Hepatocyte (in vitro differentiated cells): ENCODE measurements at regions not wholly inside any gene's neighbourhood (a gene's known extent, or its start where the extent isn't known, plus 50 kb on each side); places are given as distances from the start of the nearest gene placed in this dataset.

ENCODE experiments used
- DNase-seq: peaks from one replicate; pipeline ENCODE4 v3.0.0-alpha.2; 2016; ENCODE audit warnings: low spot score
- H2AFZ ChIP-seq: fragments of 200-600 bp; sonication (generic); 2 replicates; pipeline ENCODE4 v1.6.0; 2016; ENCODE audit warnings: antibody characterized with exemption, mild to moderate bottlenecking
- H3K27ac ChIP-seq: fragments of 200-600 bp; sonication (generic); 2 replicates; pipeline ENCODE4 v1.5.1; 2016; ENCODE audit warnings: mild to moderate bottlenecking
- H3K27me3 ChIP-seq: fragments of 200-600 bp; sonication (generic); 2 replicates; pipeline ENCODE4 v1.6.1; 2016
- H3K36me3 ChIP-seq: fragments of 200-600 bp; sonication (generic); replicated peaks from 2 replicates; pipeline ENCODE4 v1.5.1; 2016; ENCODE audit warnings: low read depth; ENCODE audit not compliant: insufficient read depth
- H3K4me1 ChIP-seq: fragments of 200-600 bp; sonication (generic); 2 replicates; pipeline ENCODE4 v1.5.1; 2016; ENCODE audit warnings: mild to moderate bottlenecking, moderate library complexity; ENCODE audit not compliant: insufficient read depth
- H3K4me2 ChIP-seq: fragments of 200-600 bp; sonication (generic); 2 replicates; pipeline ENCODE4 v1.6.0; 2016
- H3K4me3 ChIP-seq: fragments of 200-600 bp; sonication (generic); 2 replicates; pipeline ENCODE4 v1.5.1; 2016; ENCODE audit warnings: mild to moderate bottlenecking
- H3K79me2 ChIP-seq: fragments of 200-600 bp; sonication (generic); 2 replicates; pipeline ENCODE4 v1.6.0; 2017; ENCODE audit warnings: mild to moderate bottlenecking
- H3K9me2 ChIP-seq: fragments of 200-600 bp; sonication (generic); replicated peaks from 2 replicates; pipeline ENCODE4 v1.6.0; 2017; ENCODE audit warnings: mild to moderate bottlenecking; ENCODE audit not compliant: insufficient read depth
- H3K9me3 ChIP-seq: fragments of 200-600 bp; sonication (generic); 2 replicates; pipeline ENCODE4 v1.5.1; 2016; ENCODE audit warnings: low read depth, mild to moderate bottlenecking
- H4K20me1 ChIP-seq: fragments of 200-600 bp; sonication (generic); 2 replicates; pipeline ENCODE4 v1.6.0; 2016; ENCODE audit warnings: mild to moderate bottlenecking; ENCODE audit not compliant: insufficient read depth, poor library complexity, severe bottlenecking
- EZH2 ChIP-seq: fragments of 200-600 bp; sonication (generic); IDR thresholded peaks from 2 replicates; pipeline ENCODE4 v1.6.1; 2016; ENCODE audit warnings: antibody characterized with exemption, mild to moderate bottlenecking, borderline replicate concordance
- EZH2phosphoT487 ChIP-seq: fragments of 200-600 bp; sonication (generic); IDR thresholded peaks from one replicate; pipeline ENCODE4 v1.6.1; 2018; ENCODE audit warnings: antibody characterized with exemption, mild to moderate bottlenecking, low read depth, moderate library complexity; ENCODE audit not compliant: unreplicated experiment, severe bottlenecking
- WGBS: methylation state at CpG from one replicate; pipeline ENCODE4 v1.1.6; 2016; ENCODE audit warnings: low lambda C conversion rate; ENCODE audit errors: missing lambda C conversion rate; 5-methylcytosine and 5-hydroxymethylcytosine counted together
- TF ChIP-seq, protein P1 (sequence below): fragments of 200-600 bp; sonication (generic); IDR thresholded peaks from 2 replicates; pipeline ENCODE4 v1.5.1; 2016; ENCODE audit warnings: antibody characterized with exemption, mild to moderate bottlenecking; ENCODE audit not compliant: poor library complexity

DNA sequence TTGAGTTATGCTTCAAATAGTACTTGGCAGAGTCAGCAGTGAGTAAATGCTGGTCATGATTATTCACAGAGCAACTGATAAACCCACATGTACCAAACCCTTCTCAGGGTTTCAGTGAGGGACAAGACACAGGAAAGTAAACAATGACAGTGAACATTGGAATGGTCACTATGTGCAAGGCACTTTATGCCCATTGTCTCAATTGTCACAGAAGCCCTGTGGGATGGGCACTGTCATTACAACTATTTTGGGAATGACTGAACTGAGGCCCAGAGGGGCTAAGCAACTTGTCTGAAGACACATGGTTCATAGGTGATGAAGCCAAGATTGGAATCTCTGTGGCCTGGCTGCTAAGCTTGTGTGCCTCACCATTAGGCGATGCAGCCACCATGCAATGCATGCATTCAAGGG is 238.5 kb downstream of the RBM19 start:
- TF ChIP-seq, protein P1, sequence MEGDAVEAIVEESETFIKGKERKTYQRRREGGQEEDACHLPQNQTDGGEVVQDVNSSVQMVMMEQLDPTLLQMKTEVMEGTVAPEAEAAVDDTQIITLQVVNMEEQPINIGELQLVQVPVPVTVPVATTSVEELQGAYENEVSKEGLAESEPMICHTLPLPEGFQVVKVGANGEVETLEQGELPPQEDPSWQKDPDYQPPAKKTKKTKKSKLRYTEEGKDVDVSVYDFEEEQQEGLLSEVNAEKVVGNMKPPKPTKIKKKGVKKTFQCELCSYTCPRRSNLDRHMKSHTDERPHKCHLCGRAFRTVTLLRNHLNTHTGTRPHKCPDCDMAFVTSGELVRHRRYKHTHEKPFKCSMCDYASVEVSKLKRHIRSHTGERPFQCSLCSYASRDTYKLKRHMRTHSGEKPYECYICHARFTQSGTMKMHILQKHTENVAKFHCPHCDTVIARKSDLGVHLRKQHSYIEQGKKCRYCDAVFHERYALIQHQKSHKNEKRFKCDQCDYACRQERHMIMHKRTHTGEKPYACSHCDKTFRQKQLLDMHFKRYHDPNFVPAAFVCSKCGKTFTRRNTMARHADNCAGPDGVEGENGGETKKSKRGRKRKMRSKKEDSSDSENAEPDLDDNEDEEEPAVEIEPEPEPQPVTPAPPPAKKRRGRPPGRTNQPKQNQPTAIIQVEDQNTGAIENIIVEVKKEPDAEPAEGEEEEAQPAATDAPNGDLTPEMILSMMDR: no peak
- TF ChIP-seq EZH2: no peak
- no peak for TF ChIP-seq EZH2phosphoT487
- H3K27ac ChIP-seq: no peak overlapping the region
- no peaks in the 10 kb centered on the region for H4K20me1 ChIP-seq
- no peaks in the 10 kb centered on the region for H3K9me2 ChIP-seq
- H3K9me3 ChIP-seq: no peaks in the 10 kb centered on the region
- no peaks in the 10 kb centered on the region for H3K79me2 ChIP-seq
- no peak for DNase-seq
- 86% methylated on average over 1 of the region's 1 CpG for WGBS
- no peaks in the 10 kb centered on the region for H3K4me1 ChIP-seq
- no peak overlapping the region for H3K4me2 ChIP-seq
- H3K36me3 ChIP-seq: no peaks in the 10 kb centered on the region
- no peaks in the 10 kb centered on the region for H3K27me3 ChIP-seq
- no peak overlapping the region for H3K4me3 ChIP-seq
- no peak overlapping the region for H2AFZ ChIP-seq

DNA sequence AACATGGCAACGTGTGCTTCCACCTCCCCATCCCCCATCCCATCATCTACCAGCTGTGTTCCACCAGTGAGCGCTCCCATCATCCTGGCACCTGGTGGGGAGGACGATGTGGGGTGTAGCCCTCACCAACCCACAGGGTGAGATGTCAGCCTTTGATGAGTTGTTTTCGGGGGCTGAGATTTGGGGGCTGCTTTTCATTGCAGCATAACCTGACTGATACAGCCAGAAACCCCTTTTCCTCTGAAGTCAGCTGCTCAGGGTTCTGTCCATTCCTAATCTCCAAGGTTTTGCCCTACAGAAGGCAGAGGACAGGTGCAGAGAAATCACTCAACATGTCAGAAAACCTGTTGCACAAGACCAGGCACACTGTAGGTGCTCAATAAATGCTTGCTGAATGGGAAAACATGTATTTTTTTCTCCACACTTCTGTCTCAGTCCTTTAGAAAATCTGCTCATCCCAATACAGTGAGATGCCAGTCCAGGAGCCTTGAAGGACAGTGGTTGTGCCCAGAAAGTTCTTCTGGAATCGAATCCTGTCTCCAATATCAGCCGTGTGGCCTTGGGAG is 239.8 kb downstream of the RBM19 start:
- Histone ChIP-seq H3K9me3 (no peaks in the 10 kb centered on the region), H4K20me1 (no peaks in the 10 kb centered on the region), H3K4me2 (no peak overlapping the region), H2AFZ (no peak overlapping the region), H3K9me2 (no peaks in the 10 kb centered on the region), H3K4me1 (no peaks in the 10 kb centered on the region), H3K36me3 (no peaks in the 10 kb centered on the region), H3K79me2 (no peaks in the 10 kb centered on the region), H3K4me3 (no peak overlapping the region), H3K27me3 (no peaks in the 10 kb centered on the region), H3K27ac (no peak overlapping the region)
- WGBS: 78% methylated on average over 6 of the region's 6 CpGs
- DNase-seq: no peak
- no peak for TF ChIP-seq EZH2
- no peak for TF ChIP-seq EZH2phosphoT487
- TF ChIP-seq, protein P1: no peak

DNA sequence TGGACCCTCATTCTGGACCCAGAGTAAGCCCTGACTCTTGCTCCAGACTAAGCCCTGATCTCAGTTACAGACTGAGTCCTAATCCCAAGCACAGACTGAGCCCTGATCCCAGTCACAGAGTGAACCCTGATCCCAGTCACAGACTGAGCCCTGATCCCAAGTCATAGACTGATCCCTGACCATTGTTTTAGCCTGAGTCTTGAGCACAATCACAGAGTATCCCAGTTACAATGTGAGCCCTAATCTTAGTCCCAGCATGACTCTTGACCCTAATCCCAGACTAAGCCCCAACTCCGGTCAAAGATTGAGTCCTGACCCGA is 240.6 kb downstream of the RBM19 start:
- no peak overlapping the region for H3K4me2 ChIP-seq
- H2AFZ ChIP-seq: no peak overlapping the region
- H3K27ac ChIP-seq: no peak overlapping the region
- H3K27me3 ChIP-seq: no peaks in the 10 kb centered on the region
- H3K9me3 ChIP-seq: no peaks in the 10 kb centered on the region
- TF ChIP-seq, protein P1: no peak
- TF ChIP-seq EZH2 (no peak), EZH2phosphoT487 (no peak)
- H4K20me1 ChIP-seq: no peaks in the 10 kb centered on the region
- H3K4me1 ChIP-seq: no peaks in the 10 kb centered on the region
- H3K4me3 ChIP-seq: no peak overlapping the region
- 96% methylated on average over 2 of the region's 2 CpGs for WGBS
- no peaks in the 10 kb centered on the region for H3K36me3 ChIP-seq
- no peaks in the 10 kb centered on the region for H3K9me2 ChIP-seq
- DNase-seq: no peak
- no peaks in the 10 kb centered on the region for H3K79me2 ChIP-seq
